SU-DHL-6 (cell line): ENCODE measurements at regions not wholly inside any gene's neighbourhood (a gene's known extent, or its start where the extent isn't known, plus 50 kb on each side); places are given as distances from the start of the nearest gene placed in this dataset.

Experiments
- CTCF ChIP-seq: fragments of 200-600 bp; sonication (generic); IDR thresholded peaks from one replicate; pipeline ENCODE4 v1.5.1; 2017; ENCODE audit warnings: antibody characterized with exemption, mild to moderate bottlenecking, low read length, moderate library complexity; ENCODE audit not compliant: insufficient read depth, poor library complexity, severe bottlenecking
- EZH2phosphoT487 ChIP-seq: fragments of 200-600 bp; sonication (generic), shearing (Covaris generic); conservative IDR thresholded peaks from 2 replicates; pipeline ENCODE4 v1.6.1; 2018; ENCODE audit warnings: mild to moderate bottlenecking, antibody characterized with exemption, low read length, moderate library complexity, mixed read lengths

- TF ChIP-seq CTCF, result no peak
- no peak for TF ChIP-seq EZH2phosphoT487
These were observed 507.2 kb downstream of the NFIB start for GRCh38 chr9:13806714-13807113.
